NCI-H2196 (cell line): ENCODE measurements at regions not wholly inside any gene's neighbourhood (a gene's known extent, or its start where the extent isn't known, plus 50 kb on each side); places are given as distances from the start of the nearest gene placed in this dataset.

ENCODE experiments used
- DNase-seq: peaks from one replicate; lab custom pipeline; 2025; ENCODE audit not compliant: unreplicated experiment; lab: John Stamatoyannopoulos, UW

DNA sequence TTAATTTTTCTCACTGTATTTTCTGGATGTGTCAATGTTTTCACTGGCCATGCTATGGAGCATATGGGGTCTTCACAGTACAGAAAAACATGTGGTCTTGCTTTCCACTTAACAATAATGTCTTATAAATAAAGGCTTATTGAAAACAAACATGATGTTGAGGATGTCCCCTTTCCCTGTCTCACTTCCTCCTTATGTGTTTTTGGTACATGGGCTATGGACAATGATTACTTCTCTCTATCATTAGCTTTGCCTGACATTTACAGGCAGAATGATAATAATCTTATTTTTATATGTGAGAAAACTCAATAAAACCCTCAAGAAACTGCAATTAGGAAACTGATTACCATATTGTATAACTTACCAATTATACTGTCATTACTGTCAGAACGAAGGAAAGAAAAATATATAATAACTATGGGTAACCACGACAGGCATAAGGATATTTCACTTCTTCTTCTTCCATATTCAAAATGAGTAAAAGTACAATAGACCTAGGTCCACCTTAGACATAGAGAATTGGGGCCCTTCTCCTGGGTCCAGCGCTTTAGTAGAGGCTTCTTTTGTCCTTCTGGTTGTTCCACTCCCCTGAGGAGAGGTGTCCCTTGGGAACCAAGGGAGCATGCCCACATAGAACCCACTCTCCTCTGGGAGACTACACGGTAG is 375.0 kb downstream of the MAN2A1 start:
- DNase-seq = no peak

DNA sequence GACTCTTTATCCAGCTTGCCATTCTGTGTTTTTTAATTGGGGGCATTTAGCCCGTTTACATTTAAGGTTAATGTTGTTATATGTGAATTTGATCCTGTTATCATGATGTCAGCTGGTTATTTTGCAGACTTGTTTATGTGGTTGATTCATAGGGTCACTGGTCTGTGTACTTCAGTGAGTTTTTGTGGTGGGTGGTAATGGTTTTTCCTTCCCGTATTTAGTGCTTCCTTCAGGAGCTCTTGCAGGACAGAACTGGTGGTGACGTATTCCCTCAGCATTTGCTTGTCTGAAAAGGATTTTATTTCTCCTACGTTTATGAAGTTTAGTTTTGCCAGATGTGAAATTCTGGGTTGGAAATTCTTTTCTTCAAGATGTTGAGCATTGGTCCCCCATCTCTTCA is 381.1 kb downstream of the MAN2A1 start:
- DNase-seq = no peak

DNA sequence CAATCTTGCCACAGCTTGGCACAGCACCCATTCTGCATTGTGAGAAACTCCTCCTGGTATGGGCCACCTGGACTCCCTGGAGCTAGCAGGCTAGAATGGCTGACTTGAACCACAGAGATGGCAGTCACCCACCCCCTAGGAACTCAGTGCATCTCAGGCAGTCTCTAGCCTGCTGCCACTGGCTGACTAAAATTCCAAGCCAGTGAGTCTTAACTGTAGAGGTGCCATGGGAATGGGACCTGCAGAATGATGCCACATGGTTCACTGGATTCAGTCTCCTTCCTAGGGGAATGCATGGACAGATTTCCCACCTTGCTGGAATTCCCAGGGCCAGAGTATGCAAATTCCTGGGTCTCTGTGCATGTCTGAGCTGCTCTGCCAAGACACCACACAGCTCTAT is 382.9 kb downstream of the MAN2A1 start:
- no peak for DNase-seq

DNA sequence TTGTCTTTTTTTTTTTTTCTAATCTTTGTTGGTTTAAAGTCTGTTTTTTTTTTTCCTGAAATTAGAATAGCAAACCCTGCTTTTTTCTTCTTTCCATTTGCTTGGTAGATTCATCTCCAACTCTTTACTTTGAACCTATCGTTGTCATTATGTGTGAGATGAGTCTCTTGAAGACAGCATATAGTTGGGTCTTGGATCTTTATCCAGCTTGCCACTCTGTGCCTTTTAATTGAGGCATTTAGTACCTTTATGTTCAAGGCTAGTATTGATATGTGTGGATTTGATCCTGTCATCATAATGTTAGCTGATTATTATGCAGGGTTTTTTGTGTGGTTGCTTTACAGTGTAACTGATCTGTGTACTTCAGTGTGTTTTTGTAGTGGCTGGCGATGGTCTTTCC is 383.8 kb downstream of the MAN2A1 start:
- no peak for DNase-seq

DNA sequence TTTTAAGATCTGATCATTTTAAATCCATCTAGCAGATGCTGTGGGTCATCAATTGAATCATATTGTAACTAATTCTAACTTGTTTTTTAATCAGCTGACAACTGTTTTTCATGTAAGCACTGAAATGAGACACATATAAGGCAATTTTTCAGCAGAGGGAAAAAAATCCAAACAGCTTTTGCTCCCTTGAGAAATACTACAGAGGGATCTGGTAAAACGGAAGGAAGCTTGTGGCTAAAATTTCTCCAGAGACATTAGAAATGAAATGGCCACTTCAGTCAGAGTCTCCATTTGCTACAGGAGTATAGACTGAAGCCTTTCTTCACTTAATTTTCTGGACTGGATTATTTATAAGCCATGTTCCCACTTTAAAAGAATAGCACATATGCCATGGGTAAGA is 385.9 kb downstream of the MAN2A1 start:
- no peak for DNase-seq

DNA sequence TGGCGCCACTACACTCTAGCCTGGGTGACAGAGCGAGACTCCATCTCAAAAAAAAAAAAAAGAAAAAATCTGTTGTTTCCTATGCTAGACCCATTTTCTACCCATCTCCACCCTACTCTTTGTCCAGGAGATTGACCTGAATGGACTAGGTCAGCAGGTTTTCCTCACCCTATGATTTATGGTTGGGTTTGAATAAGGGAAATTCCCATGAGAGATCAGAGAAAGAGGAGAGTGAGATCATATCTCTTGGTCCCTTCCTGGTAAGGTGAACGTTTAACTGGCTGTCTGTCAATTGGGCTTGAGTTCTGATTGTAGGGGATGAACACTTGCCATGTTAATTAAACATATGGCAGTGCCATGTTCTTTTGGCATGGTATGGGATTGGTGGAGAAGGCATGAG is 387.4 kb downstream of the MAN2A1 start:
- DNase-seq = no peak

DNA sequence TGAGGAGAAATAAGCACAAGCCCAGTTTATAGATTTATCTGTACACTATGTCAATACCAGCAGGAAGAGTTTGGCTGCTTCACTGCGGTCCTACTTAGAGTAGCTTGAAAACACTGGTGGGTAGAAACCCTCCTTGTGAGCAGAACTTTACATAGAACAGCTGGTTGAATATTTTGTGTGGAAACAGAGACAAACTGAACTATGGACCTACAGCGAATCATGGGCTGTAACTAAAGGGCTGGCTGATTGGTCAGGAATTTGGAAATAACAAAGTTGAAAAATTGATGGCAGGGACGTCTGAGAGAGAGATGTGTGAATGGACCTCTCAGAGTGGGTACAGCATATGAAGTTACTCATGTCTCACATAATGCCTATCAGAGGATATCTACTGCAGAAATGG is 392.5 kb downstream of the MAN2A1 start:
- no peak for DNase-seq

DNA sequence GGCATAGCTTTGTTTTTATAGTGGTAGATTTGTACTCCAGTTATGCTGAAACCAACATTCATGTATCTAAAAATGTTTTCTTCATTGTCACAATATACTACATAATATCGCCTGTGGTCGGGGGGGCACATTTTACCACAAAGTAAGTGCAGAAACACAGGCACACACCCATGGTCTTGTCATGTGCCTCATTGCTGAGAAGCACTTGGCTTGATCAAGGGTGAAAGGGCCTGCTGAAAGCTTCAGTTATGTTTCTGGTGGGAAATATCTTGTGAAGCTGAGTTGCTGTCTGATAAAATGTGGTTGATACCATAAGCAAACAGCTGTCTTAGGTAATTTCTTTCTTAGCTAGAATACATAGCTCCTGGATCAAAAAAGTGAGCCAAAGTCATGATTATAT is 393.1 kb downstream of the MAN2A1 start:
- no peak for DNase-seq

DNA sequence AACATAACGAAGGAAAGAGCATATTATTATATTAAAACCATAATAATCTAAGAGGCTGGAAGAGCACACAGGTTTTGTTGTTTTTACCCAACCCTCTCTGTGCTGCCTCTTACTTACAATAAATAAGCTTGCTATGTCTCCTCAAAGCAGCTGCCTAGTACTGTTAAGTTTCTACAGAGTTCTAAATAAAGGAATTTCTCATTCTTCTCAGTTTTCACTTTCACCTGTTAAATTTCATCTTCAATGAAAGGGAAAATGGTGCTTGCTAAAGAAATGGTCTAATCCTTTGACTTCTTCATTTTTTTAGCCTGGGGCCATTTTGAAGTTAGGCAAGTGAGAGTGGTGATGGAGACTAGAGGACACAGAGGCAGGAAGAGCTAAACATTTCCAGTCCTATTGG is 396.1 kb downstream of the MAN2A1 start:
- DNase-seq = no peak

DNA sequence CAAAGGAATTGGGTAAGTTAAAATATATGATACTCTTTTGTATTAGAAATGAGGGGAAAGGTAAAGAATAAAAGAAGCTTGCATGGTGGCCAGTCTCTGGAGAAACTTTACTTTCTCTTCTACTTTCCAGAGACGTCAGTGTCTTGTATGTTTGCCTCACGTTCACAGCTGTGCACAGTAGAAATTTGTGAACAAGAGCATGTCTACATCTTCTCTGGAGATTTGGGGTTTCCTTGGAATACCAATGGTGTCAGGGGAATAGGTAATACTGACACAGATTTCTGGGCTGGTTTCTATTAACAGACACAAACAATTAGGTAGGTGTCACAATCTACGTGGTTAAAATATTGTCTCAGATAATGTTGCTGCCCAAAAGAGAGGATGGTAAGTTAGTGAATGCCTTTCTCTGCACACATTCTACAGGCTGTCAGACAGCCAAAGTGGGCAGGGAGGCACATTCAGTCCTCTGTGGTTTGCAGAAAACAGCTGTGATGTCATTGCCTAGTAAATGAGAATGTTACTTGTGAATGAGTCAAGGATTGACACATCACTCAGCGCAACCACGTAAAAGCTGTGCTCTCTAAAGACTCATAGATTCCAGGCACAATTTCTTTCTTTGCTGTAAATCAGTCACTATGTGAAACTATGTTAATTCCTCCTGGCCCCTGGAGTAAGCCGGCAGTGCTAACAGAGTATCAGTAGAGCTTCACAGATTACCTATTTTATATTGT is 397.1 kb downstream of the MAN2A1 start:
- DNase-seq = no peak

DNA sequence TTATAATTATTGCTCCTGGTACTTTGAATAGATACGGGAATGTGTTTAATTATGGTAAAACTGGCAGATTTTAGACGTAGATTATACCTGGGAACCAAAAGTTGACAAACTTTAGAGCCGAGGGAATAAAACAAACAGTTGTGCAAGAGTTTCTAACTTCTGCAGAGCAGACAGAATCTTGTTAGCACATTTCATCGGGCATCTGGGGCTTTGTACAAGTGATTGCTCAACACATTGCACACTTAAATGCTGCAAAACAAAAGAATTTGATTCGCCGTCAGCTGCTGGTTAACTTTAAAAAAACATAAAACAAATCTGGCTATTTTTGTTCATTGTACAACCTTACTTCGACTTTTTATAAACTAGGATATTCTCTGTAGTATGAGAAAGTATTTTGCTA is 398.1 kb downstream of the MAN2A1 start:
- DNase-seq = no peak

DNA sequence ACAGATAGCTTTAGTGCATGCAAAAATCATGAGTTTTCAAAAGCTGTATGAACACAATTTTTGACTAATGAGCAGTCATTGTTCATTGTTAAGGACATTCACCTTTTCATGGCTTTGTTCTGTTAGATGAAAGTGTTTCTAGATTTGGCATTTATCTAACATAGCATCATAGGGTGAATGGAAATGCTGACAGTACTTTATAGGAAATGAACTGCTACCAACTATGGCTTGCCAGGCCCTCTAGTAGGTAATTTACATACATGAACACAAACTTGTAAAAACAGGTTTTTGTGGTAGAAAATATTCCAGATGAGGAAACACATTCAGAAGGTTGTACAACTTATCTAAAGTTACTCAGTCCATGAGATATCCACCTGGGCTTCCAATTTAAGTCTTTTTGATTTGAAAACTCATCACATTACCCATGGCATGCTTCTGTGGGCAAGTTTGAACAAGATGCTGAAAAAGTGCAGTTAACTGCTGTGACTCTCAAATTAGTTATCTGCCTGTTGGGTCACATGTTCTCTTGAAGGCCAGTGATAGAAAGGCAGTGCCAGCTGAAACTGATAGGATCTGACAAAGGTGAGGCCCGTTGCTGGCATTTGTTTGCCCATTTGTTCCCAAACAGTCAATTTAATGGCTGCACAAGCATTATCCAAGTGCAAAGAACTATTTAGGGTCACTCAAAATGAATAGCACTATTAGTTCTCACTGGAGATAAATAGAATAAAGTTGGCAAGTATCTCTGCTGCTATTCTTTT is 399.1 kb downstream of the MAN2A1 start:
- DNase-seq = no peak

DNA sequence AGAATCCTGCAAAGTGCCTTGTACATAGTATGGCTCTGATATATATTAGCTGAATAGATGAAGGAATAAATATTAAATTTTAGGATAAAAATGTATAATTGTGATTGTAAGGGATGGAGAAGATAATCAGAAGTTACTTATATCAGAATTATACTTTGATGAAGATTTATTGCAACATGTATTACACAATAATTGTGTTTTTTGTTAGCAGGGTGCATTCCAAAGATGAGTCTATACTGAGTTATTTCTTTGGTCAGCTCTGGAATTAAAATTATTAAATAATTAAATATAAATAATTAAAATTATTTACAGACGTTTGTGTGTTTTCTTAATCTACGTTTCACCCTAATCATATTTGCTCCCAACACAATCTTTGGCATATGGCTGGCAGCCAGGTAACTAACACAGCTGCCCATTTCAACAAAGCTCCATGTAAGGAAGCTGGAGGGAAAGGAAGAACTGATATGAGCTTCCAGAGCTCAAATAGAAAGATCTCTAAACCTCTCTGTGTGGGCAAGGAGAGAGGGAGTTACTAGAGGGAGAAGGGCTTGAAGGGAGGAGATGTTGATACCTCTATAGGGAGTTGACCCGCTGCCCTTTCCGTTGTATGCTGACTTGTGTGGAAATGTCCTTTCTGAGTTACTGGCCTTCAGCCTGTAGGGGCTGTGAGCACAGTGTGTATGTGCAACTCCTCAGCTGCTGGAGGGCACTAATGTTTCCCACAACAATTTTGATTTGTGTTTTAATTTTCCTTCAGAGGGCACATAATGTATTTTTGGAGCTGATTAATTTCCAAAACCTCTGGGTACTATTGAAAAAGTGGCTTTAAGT is 403.4 kb downstream of the MAN2A1 start:
- no peak for DNase-seq

DNA sequence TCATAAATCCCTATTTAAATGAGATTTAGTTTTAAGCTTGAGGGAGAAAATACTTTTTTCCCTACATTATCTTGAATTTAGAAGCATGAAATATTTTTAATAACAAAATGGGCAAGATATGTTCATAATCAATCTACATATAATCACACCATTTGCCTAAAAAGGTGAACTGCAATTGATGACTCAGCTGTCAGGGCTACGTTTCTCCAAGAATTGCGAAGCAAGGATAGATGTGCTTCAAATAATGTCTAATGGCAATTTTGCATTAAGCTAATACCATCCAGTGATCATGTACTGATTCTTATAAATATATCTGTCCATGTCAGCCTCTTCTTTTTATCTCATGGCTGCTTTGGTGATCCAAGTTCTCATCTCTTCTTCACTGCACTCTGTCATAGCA is 404.4 kb downstream of the MAN2A1 start:
- no peak for DNase-seq

DNA sequence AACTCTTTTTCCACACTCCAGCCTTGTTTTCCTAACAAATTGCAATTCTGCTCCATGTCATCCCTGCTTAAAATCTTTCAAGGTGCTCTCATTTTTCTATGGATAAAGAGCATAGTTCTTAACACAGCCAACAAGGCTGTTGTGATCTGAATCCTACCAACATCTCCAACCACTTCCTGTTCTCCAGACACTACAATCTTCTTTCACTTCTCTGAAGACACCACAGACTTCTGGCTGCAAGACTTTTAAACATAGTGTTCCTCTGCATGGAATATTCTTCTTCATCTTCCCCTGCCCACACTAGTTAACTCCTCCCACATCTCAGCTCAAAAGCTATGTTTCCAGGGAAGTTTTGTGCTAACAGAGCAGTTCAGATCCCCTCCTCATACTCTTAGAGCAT is 404.8 kb downstream of the MAN2A1 start:
- DNase-seq = no peak

DNA sequence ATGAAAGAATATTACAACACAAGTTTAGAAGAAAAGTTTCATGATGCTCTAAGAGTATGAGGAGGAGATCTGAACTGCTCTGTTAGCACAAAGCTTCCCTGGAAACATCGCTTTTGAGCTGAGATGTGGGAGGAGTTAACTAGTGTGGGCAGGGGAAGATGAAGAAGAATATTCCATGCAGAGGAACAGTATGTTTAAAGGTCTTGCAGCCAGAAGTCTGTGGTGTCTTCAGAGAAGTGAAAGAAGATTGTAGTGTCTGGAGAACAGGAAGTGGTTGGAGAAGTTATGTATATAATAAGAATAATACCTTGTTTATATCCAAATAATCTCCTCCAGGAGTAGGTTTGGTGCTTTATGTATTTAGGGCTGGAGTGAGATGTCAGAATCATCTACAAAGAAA is 406.7 kb downstream of the MAN2A1 start:
- DNase-seq = no peak

DNA sequence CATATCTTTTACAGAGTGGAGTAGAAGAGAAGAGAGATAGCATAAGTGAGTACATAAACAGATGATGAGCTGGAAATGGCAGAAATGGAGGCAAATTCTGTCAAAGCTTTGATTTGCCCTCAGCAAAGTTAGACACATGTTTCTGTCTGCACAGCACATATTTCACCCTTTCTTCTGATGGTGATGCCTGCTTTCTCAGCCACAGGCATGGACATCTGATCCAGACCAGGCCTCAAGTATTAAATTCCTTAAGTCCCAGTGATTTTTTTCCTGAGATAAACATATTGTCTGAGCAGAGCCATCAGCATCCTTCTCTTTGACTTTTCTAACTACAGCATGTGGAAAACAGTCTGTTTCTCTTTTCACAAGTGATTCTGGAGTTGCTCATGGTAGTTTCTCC is 409.8 kb downstream of the MAN2A1 start:
- no peak for DNase-seq

DNA sequence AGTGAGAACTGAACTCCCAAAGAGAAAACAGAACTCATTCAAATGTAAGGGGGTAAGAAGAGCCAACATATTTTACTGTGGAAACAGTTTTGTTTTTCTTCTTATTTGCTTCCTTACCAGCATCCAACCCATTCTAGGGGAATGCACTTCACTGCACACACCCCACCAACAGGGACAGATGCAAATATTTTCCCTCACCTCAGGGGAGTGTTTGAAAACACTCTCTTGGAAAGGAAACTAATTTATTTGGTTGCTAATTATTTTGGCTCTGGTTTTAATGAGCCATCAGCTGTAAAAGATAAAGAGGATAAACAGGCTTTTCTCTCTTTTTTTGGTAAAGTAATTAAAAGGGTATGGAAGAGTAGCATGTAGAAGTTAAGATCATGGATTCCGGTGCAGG is 413.4 kb downstream of the MAN2A1 start:
- DNase-seq = no peak

DNA sequence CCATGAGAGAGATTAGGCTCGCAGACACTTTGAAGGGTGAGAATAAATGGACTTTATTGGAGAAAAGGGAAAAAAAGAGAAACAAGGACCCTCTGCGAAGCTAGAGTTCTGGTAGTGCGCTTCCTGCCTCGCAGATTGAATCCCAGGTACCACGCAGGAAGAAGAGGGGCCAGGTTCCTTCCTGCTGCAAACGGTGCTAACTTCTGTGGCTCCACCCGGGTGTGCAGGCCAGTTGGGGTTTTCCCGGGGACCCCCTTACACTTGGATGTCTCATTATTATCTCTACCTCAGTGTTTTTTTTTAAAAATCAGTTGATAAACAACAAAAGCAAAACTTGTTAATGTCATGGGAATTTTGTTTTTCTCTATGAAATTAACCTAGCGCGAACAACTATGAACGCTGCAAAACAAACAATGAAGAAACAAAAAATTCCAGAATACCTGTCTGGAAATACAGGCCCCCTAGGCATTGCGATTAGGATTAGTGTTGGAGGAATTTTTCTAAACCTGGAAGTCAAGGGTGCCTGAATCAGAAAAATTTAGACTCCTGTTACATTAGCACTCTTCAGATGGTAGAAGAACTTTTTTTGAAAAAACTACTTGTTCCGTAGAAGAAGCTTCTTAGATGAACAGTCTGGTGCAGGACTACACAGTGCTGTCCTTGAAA is 414.5 kb downstream of the MAN2A1 start:
- no peak for DNase-seq

DNA sequence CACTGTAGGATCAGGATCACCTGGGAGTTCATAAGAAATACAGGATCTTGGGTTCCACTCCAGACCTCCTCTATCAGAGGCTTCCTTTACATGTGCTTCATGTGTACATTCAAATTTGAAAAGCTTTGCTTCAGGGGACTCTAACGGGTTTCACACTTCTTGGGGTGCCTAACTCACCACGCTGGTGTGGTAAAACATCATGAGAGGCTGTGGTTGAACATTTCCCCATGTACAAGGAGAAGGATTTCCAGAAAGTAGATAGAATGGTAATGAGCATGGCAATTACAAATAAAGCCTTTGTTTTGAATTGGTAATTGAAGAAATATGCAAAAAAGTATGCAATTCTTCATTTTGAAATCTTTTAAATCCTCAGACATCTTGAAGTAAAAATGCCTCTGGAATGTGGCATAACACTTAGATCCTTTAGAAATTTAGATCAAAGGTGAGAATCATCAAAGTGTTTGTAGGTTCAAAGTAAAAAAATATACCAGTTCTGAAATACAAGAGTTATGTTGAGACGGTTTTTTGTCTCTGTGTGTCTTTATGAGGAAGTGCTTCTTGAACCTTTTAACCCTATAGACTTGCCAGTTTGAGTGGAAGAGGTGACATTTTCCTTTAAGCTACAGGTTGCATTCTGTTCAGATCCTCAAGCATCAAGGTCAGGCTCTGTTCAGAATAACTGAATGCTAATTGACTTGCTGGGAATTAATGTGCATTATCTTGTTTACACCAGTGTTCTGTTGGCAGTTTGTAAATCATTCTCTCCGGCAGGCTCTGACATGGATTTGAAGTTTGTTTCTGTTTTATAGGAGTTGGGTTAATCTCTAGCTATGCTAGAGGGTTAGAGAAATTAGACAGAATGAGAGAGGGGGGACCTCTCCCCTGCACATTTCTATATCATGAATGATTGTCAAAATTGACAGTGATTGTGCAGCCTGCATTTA is 415.3 kb downstream of the MAN2A1 start:
- DNase-seq = no peak
